AG20443 (cell line): ENCODE measurements at regions not wholly inside any gene's neighbourhood (a gene's known extent, or its start where the extent isn't known, plus 50 kb on each side); places are given as distances from the start of the nearest gene placed in this dataset.
"Not testable (repeated sequence)": the region's sequence is repeated elsewhere in the genome, so short reads cannot be mapped to it uniquely, and the experiment has no call there.

Experiments
- DNase-seq: peaks from one replicate; pipeline ENCODE4 v3.0.0; 2012; ENCODE audit warnings: low spot score, mixed read lengths

DNA sequence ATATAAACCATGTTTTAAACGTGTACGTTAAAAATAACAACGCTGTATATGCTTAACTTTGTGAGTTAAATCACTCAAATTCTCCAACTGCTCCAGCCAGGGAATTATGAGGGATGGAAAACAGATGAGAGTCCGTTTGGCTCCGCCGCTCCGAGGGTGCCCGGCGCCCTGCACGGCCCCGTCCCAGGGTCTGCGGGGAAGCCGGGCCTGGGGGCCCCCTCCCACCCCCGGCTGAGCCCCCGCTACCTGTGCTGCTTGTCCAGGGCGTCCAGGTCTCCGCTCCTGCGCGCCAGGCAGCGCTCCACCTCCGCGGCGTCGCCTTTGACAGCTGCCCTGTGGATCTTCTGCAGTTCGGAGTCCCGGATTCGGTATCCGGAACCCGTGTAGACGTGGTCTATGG lies 415.5 kb downstream of the FOXD4L4 start:
- DNase-seq: not testable (repeated sequence)

DNA sequence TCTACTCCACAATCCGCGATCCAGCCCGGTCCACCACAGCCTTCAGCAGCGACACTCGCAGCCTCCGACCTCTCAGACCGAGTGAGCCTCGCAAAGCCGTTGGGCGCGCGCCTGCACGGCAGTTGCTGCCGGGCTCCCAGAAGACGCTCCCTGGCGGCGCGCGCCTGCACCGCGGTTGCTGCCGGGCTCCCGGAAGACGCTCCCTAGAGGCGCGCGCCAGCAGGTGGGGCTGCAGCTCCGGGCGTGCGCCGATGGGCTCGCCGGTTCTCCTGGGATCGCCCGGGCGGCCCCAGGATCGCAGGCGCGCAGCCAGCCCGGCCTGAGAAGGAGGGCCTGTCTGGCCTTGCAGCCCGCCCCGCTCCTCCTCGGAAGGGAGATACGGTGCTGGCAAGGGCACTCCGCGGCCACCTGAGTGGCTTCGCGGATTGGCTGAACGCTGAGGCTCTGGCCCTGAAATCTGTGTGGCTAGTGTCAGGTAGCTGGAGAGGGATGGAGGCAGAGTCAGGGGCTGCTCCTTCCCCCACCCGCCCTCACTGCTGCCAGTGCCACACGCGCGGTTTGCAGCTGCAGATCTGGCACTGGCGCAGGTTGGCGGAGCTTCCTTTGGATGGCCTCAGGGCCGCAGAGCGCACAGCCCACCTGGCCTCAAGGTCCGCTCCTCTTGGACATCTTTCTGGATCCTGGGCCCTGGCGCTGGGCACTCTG lies 416.2 kb downstream of the FOXD4L4 start:
- not testable (repeated sequence) for DNase-seq

GRCh38 chr9:66153971-66154691 lies 417.2 kb downstream of the FOXD4L4 start:
- not testable (repeated sequence) for DNase-seq

DNA sequence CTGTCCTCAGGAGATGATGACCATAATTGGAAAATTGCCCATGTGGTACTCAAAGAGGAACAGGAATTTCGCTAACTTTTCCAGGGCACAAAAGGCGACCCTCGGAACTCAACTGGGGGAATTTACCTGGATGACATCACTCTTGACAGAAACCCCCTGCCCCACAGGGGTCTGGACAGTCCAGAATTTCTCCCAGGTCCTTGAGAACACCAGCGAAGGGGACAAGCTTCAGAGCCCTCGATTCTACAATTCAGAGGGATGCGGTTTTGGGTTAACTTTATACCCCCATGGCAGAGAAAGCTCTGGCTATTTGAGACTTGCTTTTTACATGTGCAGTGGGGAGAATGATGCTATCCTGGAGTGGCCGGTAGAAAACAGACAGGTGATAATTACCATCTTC lies 445.4 kb downstream of the FOXD4L4 start:
- not testable (repeated sequence) for DNase-seq

GRCh38 chr9:66183648-66184047 lies 446.7 kb downstream of the FOXD4L4 start:
- not testable (repeated sequence) for DNase-seq

GRCh38 chr9:66197199-66197598 lies 460.3 kb downstream of the FOXD4L4 start:
- DNase-seq: peak; percentile 2

DNA sequence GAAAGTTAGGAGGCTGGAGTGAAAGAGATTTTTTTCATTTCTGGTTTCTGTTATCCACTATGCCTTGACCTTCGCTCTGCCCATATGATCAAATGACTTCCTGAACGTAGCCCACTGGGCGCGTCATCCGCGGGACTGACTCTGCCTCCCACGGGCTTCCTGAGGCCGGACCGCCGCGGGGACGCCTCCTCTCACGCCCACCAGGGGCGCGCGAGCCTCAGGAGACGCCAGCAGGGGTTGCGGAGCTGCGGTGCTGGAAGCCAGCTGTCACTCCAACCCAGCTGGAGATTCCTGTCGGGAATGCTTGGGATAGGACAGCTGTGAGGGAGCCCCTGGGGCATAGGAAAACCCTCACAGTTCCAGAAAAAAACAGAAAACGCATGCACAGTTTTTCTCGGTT lies 461.5 kb downstream of the FOXD4L4 start:
- not testable (repeated sequence) for DNase-seq

DNA sequence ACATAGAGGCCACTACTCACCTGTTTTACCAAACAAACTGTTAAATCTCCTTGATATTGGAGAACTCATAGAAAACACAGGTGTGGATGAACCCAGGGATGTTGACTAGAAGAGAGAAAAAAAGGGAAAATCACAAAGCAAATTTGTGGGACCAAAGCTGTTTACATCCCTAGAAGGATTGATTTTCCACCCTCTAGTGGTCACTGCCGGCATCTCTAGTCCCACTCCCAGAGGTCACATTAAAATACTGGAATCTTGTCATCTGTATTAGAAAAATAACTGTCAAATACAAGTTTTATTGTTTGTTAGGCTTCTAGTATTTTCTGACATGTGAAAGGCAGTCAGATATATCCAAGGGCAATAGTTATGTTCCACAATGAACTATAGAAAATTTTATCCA lies 469.7 kb downstream of the FOXD4L4 start:
- DNase-seq: not testable (repeated sequence)

GRCh38 chr9:66207914-66208313 lies 471.0 kb downstream of the FOXD4L4 start:
- DNase-seq: not testable (repeated sequence)

- not testable (repeated sequence) for DNase-seq
These were observed 507.8 kb downstream of the FOXD4L4 start for GRCh38 chr9:66244763-66245162.

DNA sequence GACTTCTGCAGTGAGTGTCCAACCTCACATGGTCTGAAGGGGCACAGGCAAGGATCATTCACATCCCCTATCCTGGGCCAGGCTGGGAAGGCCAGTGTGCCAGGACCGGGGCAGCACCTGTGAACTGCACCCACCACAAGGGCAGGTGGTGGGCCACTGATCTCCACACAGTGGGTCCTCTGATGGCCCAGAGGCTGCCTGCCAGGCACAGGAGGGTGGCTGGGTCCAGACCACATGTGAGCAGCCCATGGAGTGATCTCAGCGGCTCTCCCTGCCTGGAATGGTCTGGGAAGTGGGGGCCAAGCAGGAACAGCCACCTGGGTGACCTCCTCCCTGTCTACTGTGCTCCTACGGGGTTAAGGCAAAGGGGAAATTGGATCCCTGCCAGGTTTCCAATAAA lies 508.5 kb downstream of the FOXD4L4 start:
- not testable (repeated sequence) for DNase-seq

- not testable (repeated sequence) for DNase-seq
These were observed 520.6 kb downstream of the FOXD4L4 start for GRCh38 chr9:66257581-66257980.

- not testable (repeated sequence) for DNase-seq
These were observed 524.6 kb downstream of the FOXD4L4 start for GRCh38 chr9:66261576-66261975.

DNA sequence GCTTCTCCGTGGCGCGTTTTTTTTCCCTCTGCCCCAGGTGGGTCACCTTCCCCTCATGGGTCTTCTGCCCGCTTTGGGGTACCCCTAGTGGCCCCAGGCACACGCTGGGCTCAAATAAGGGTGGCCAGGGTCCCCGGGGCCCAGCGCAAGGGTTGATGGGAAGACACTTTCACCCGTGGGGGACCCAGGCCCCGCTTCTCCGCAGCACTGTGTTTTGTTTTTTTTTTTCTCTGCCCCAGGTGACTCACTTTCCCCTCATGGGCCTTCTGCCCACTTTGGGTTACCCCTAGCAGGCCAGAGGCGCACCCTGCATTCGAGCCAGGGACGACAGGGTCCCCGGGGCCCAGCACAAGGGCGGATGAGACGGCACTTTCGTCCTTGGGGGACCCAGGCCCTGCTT lies 526.7 kb downstream of the FOXD4L4 start:
- not testable (repeated sequence) for DNase-seq

GRCh38 chr9:66264786-66265185 lies 527.8 kb downstream of the FOXD4L4 start:
- not testable (repeated sequence) for DNase-seq

GRCh38 chr9:66266202-66266601 lies 529.3 kb downstream of the FOXD4L4 start:
- not testable (repeated sequence) for DNase-seq

GRCh38 chr9:66266856-66267430 lies 530.0 kb downstream of the FOXD4L4 start:
- DNase-seq: not testable (repeated sequence)

GRCh38 chr9:66267684-66268083 lies 530.7 kb downstream of the FOXD4L4 start:
- not testable (repeated sequence) for DNase-seq

GRCh38 chr9:66269024-66269423 lies 532.1 kb downstream of the FOXD4L4 start:
- not testable (repeated sequence) for DNase-seq

- DNase-seq: not testable (repeated sequence)
These were observed 532.8 kb downstream of the FOXD4L4 start for GRCh38 chr9:66269783-66270182.

GRCh38 chr9:66278809-66279208 lies 541.9 kb downstream of the FOXD4L4 start:
- DNase-seq: not testable (repeated sequence)
